Activated T-cell treated with anti-CD3 and anti-CD28 coated beads for 48 hours (primary cell): ENCODE measurements at regions not wholly inside any gene's neighbourhood (a gene's known extent, or its start where the extent isn't known, plus 50 kb on each side); places are given as distances from the start of the nearest gene placed in this dataset.
"Not testable (repeated sequence)": the region's sequence is repeated elsewhere in the genome, so short reads cannot be mapped to it uniquely, and the experiment has no call there.

Source experiments
- DNase-seq: peaks from one replicate; pipeline ENCODE4 v3.0.0-alpha.2; 2020; ENCODE audit warnings: low read depth

- DNase-seq, result no peak
Measured at GRCh38 chr1:47684964-47685762, 247.3 kb downstream of the FOXD2 start.

- no peak for DNase-seq
Measured at GRCh38 chr1:47685763-47686066, 247.9 kb downstream of the FOXD2 start.

- DNase-seq, result no peak
Measured at GRCh38 chr1:47686731-47687630, 249.1 kb downstream of the FOXD2 start.

- no peak for DNase-seq
Measured at GRCh38 chr1:47687631-47688460, 250.0 kb downstream of the FOXD2 start.

- DNase-seq, result no peak
Measured at GRCh38 chr1:47688461-47689296, 250.8 kb downstream of the FOXD2 start.

- no peak for DNase-seq
Measured at GRCh38 chr1:47689894-47690293, 252.1 kb downstream of the FOXD2 start.

GRCh38 chr1:47690341-47691250, 252.8 kb downstream of the FOXD2 start:
- no peak for DNase-seq

- not testable (repeated sequence) for DNase-seq
Measured at GRCh38 chr1:47691293-47691692, 253.4 kb downstream of the FOXD2 start.

GRCh38 chr1:47692196-47692595, 254.4 kb downstream of the FOXD2 start:
- no peak for DNase-seq

- DNase-seq, result no peak
Measured at GRCh38 chr1:47693115-47693514, 255.3 kb downstream of the FOXD2 start.

GRCh38 chr1:47694011-47694890, 256.4 kb downstream of the FOXD2 start:
- DNase-seq, result no peak

- DNase-seq, result no peak
Measured at GRCh38 chr1:47696404-47696736, 258.5 kb downstream of the FOXD2 start.

- DNase-seq, result no peak
Measured at GRCh38 chr1:47696737-47697441, 259.0 kb downstream of the FOXD2 start.

- DNase-seq, result no peak
Measured at GRCh38 chr1:47697616-47698335, 259.9 kb downstream of the FOXD2 start.

GRCh38 chr1:47699492-47700235, 261.8 kb downstream of the FOXD2 start:
- no peak for DNase-seq

GRCh38 chr1:47701283-47701682, 263.4 kb downstream of the FOXD2 start:
- no peak for DNase-seq

GRCh38 chr1:47701741-47702515, 264.1 kb downstream of the FOXD2 start:
- DNase-seq, result no peak
